ENCODE measurements at regions not wholly inside any gene's neighbourhood (a gene's known extent, or its start where the extent isn't known, plus 50 kb on each side); places are given as distances from the start of the nearest gene placed in this dataset.

- Histone ChIP-seq H3K4me1 (no peaks in the 10 kb centered on the region), H3K27ac (no peak overlapping the region), H3K4me3 (no peak overlapping the region), H3K27me3 (peaks cover 0 to 37% (median 7%) of the 10 kb centered on the region in 3 donors), H3K9me3 (no peaks in the 10 kb centered on the region), H3K36me3 (no peaks in the 10 kb centered on the region)
- intact Hi-C loops (cut with DNase I) = no loop called here
- TF ChIP-seq POLR2A (IDR thresholded peaks at IDR 0.05) (no peak), POLR2AphosphoS5 (IDR thresholded peaks at IDR 0.05) (no peak), EP300 (IDR thresholded peaks at IDR 0.05) (no peak)
- TF ChIP-seq, protein P1, sequence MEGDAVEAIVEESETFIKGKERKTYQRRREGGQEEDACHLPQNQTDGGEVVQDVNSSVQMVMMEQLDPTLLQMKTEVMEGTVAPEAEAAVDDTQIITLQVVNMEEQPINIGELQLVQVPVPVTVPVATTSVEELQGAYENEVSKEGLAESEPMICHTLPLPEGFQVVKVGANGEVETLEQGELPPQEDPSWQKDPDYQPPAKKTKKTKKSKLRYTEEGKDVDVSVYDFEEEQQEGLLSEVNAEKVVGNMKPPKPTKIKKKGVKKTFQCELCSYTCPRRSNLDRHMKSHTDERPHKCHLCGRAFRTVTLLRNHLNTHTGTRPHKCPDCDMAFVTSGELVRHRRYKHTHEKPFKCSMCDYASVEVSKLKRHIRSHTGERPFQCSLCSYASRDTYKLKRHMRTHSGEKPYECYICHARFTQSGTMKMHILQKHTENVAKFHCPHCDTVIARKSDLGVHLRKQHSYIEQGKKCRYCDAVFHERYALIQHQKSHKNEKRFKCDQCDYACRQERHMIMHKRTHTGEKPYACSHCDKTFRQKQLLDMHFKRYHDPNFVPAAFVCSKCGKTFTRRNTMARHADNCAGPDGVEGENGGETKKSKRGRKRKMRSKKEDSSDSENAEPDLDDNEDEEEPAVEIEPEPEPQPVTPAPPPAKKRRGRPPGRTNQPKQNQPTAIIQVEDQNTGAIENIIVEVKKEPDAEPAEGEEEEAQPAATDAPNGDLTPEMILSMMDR (IDR thresholded peaks at IDR 0.05) = no peak
- DNase-seq = no peak
- 10 to 37% methylated on average over 14 of the region's 14 CpGs for WGBS, 2 donors
Measured at GRCh38 chr11:119907878-119908572, 179.0 kb upstream of the NECTIN1 start.

- Histone ChIP-seq H3K9me3 (no peaks in the 10 kb centered on the region), H3K36me3 (no peaks in the 10 kb centered on the region), H3K27me3 (peaks cover 0 to 37% (median 7%) of the 10 kb centered on the region in 3 donors), H3K27ac (no peak overlapping the region), H3K4me3 (no peak overlapping the region), H3K4me1 (no peaks in the 10 kb centered on the region)
- no peak for TF ChIP-seq EP300 (IDR thresholded peaks at IDR 0.05)
- TF ChIP-seq POLR2AphosphoS5 (IDR thresholded peaks at IDR 0.05) = no peak
- TF ChIP-seq, protein P1 (IDR thresholded peaks at IDR 0.05) = no peak
- TF ChIP-seq POLR2A (IDR thresholded peaks at IDR 0.05) = no peak
- WGBS, 2 donors = 20 to 62% methylated on average over 10 of the region's 10 CpGs
- intact Hi-C loops (cut with DNase I) = no loop called here
- no peak for DNase-seq
Measured at GRCh38 chr11:119907122-119907851, 178.3 kb upstream of the NECTIN1 start.

- WGBS, 2 donors = 22 to 66% methylated on average over 8 of the region's 8 CpGs
- Histone ChIP-seq H3K36me3 (no peaks in the 10 kb centered on the region), H3K27me3 (peaks cover 0 to 37% (median 7%) of the 10 kb centered on the region in 3 donors), H3K9me3 (no peaks in the 10 kb centered on the region), H3K4me3 (no peak overlapping the region), H3K4me1 (no peaks in the 10 kb centered on the region), H3K27ac (no peak overlapping the region)
- TF ChIP-seq, protein P1 (IDR thresholded peaks at IDR 0.05) = no peak
- TF ChIP-seq EP300 (IDR thresholded peaks at IDR 0.05) = no peak
- no peak for TF ChIP-seq POLR2AphosphoS5 (IDR thresholded peaks at IDR 0.05)
- TF ChIP-seq POLR2A (IDR thresholded peaks at IDR 0.05) = no peak
- no peak for DNase-seq
- intact Hi-C loops (cut with DNase I) = no loop called here
Measured at GRCh38 chr11:119906376-119906775, 177.4 kb upstream of the NECTIN1 start.

- no peak overlapping the region for H3K4me3 ChIP-seq
- intact Hi-C loops (cut with DNase I) = no loop called here
- DNase-seq = no peak
- no peaks in the 10 kb centered on the region for H3K4me1 ChIP-seq
- 79 to 81% methylated on average over 4 of the region's 4 CpGs for WGBS, 2 donors
- no peaks in the 10 kb centered on the region for H3K9me3 ChIP-seq
- H3K27ac ChIP-seq = no peak overlapping the region
- peaks cover 0 to 29% (median 7%) of the 10 kb centered on the region in 3 donors for H3K27me3 ChIP-seq
- TF ChIP-seq, protein P1 (IDR thresholded peaks at IDR 0.05) = no peak
- TF ChIP-seq POLR2AphosphoS5 (IDR thresholded peaks at IDR 0.05) (no peak), EP300 (IDR thresholded peaks at IDR 0.05) (no peak), POLR2A (IDR thresholded peaks at IDR 0.05) (no peak)
- H3K36me3 ChIP-seq = no peaks in the 10 kb centered on the region
Measured at GRCh38 chr11:119905162-119905561, 176.2 kb upstream of the NECTIN1 start.
